Right renal cortex interstitium (tissue), 3 donors: ENCODE measurements at regions not wholly inside any gene's neighbourhood (a gene's known extent, or its start where the extent isn't known, plus 50 kb on each side); places are given as distances from the start of the nearest gene placed in this dataset.

Source experiments
- DNase-seq, 3 donors: peaks; one replicate each; pipeline ENCODE4 v3.0.0-alpha.2; 2013; ENCODE audit warnings: low read depth in 3 of 3, low spot score in 2 of 3

DNA sequence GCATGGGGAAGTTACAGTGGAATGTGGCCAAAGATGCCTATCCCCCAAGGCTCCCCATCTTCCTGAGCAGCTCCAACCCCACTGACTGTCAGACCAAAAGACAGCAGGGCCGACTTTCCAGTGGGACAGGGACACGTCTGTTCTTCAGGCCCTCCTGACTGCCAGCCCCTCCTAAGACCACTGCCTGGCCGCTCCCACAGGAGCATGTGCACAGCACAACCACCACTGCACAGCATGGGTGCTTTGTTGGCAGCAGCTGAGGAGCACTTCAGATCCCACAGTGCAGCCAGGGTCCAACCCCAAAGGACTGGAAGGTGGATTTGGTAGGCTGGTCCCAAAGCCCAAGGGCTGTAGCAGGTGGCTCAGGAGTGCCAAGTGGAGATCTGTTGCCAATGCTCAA, 648.3 kb upstream of the BRINP3 start:
- no peak for DNase-seq

DNA sequence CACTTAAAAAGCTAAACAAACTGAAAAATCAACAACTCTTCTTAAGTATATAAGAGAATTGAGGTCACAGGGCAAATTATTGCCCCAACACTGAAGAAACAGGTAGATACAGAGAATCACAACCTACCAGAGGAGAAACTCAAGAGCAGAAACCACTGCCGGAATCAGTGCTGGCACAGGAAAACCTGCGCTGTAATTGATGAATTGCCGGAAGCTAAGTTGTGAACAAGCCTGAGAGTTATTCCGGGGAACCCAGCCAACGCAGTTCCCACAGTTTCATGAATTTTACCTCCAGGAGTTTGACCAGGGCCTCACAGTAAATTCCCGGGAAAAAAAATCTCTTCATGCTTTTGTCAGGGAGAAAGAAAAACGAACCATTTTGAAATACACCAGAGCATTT, 657.1 kb upstream of the BRINP3 start:
- DNase-seq = no peak

DNA sequence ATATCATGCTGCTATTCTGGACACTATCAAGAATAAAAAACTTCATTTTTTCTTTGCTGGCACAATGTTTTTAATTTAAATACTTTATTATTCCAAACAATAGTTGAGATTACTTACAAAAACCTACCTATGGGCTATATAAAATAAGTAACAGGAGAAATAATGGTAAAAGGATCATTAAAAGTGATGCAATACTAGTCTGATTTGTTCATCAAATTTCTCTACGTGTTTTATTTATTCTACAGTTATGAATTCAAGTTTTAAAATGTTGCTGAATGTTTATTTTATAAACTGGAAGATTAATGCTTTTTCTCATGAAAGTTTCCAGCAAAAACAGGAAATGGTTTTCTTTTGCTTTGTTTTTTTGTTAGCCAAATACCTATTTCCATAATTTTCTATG, 662.4 kb upstream of the BRINP3 start:
- DNase-seq = no peak

DNA sequence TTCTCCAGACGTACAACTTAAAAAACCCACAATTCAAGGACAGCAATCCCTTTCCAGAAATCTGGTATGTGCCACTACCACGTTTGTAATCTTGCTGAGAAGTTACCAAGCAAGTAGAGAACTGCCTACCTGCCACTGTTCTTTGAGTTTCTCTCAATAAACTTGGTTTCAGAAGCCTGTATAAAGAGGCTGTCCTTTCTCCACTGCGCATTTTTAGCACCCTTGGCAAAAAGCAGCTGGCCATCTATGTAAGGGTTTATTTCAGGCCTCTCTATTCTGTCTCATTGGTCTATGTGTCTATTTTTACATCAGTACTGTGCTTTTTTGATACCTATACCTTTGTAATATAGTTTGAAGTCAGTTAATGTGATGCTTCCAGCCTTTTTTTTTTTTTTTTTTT, 665.1 kb upstream of the BRINP3 start:
- no peak for DNase-seq

DNA sequence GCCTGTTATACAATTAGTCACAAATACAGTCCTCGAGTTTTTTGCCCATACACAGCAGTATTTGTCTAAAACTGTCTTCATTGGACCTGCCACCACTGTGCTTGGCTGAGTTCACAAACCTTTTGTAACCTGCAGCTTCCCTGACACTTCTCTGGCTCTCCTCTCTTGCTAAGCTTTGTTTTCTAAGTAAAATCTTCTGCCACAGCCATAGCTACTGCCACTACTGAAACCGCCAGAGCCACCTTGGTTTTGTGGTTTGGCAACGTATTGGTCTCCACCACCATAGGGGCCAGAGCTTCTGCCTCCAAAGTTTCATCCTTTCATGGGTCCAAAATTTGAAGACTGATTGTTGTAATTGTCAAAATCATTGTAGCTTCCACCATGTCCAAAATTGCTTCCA, 668.2 kb upstream of the BRINP3 start:
- no peak for DNase-seq

DNA sequence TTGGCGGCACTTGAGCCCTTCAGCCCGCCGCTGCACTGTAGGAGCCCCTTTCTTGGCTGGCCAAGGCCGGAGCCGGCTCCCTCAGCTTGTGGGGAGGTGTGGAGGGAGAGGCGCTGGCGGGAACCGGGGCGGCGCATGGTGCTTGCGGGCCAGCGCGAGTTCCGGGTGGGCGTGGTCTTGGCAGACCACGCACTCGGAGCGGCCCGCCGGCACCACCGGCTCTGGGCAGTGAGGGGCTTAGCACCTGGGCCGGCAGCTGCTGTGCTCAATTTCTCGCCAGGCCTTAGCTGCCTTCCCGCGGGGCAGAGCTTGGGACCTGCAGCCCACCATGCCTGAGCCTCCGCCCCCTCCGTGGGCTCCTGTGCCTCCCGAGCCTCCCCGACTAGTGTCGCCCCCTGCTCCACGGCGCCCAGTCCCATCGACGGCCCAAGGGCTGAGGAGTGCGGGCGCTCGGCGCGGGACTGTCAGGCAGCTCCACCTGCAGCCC, 673.7 kb upstream of the BRINP3 start:
- no peak for DNase-seq

DNA sequence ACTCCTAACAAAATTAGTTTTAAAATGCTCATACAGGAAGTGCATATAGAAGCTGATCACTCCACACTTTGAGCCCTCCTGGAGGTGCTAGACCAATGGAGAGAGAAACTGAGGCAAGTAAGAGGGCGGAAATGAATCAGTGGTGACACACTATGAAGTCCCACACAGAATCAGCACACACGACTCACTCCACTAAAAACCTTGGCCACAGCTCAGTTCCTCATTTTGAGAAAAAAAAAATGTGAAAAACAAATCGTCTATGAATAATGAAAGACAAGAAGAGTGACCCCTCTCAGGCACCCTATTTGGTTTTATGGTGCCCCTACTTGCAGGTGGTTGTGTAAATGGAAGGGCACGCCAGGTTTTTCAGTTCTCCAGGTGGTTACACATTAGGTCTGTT, 675.1 kb upstream of the BRINP3 start:
- DNase-seq = no peak

DNA sequence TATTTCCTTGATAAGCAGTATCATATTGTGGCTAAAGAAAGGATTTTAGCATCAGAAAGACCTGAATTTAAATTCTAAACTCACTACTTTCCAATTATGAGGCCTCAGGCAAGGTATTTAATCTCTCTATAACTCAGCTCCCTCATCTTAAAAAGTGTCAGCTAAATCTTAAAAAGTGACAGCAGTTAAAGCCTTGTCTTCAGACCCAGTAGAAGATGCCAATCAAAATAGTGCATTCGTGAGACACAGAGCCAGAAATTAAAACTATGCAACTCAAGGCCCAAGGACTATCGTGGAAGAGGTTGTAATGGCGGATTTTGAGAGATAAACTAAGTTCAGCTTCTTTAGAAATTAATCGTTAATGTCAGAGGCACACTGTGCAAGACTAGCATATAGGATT, 677.5 kb upstream of the BRINP3 start:
- no peak for DNase-seq

DNA sequence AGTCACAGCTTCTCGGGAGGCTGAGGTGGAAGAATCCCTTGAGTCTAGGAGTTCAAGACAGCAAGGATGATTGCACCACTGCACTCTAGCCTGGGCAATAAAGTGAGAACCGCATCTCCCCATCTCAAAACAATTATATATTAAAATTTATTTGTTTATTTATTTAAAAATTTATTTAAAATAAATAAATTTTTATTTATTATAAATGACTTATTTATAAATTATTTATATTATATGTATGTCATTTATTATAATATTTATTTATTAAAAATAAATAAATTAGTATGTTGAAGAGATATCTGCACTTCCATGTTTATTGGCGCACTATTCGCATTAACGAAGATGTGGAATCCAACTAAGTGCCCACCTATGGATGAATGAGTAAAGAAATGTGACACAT, 683.2 kb upstream of the BRINP3 start:
- no peak for DNase-seq

DNA sequence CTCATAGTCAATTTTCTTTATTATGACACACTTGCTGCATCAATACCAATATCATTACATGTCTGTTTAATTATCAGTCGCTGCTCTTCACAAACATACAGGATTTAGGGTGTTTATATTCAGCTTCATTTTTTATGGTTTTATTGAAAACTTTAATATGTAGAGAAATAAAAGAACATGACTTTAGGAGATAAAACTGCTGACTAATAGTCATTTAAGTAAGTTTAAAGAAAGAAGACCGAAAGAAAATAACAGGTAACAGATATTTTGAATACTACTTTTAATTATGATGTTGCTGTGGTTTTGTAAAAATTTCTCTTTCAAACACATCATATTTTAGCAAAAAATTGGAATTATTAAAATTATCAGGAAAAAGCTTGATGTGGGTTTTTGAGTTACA, 685.1 kb upstream of the BRINP3 start:
- DNase-seq = no peak

DNA sequence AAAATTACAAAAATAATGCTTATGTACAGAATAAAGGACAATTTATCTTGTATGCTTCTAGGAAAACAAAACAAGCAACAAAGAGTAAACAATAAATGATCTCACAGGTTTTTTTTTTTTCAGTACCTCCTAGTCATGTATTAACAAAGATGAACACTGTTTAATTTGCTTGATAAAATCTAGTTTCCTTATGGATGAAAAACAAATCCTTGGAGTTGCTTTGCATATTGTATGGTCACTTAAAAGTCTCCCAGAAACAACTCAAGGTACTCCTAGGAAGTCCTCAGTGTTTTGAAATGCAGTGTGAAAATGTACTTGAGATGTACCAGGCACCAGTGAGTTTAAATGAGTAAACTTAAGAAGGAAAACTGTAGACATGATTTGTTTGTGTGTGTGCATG, 686.0 kb upstream of the BRINP3 start:
- no peak for DNase-seq

DNA sequence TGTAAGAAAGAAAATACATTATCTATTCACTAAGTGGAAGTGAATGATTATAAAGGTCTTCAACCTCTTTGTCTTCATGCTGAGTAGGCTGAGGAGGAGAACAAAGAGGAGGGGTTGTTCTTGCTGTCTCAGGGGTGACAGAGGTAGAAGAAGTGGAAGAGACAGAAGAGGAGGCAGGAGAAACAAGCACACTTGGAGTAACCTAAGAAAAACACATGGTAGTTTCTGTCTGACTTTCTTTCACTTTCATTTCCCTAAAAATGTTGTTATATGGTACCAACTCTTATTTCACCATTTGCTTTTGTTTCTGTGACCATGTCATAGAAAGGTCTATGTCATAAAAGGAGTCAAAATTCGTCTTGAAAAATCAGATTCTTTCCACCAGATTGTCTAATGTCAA, 696.6 kb upstream of the BRINP3 start:
- DNase-seq = no peak

DNA sequence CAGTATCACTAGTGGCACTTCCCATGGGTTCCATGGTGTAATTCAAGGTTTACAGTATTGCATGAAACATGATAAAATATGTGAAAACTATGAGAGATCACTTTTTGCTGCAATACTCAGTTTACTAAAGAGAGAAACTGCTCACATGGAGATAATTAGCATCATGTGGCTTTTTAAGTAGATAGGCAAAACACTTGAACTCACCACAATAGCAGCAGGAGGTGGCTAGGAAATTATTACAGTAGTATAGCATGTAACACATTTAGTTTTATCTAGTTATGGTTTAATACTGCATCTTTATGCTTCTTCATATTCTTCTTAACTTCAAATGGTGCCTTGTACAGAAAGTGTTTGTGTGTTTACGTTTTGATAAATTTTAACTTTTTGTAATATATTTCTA, 698.5 kb upstream of the BRINP3 start:
- DNase-seq = no peak

DNA sequence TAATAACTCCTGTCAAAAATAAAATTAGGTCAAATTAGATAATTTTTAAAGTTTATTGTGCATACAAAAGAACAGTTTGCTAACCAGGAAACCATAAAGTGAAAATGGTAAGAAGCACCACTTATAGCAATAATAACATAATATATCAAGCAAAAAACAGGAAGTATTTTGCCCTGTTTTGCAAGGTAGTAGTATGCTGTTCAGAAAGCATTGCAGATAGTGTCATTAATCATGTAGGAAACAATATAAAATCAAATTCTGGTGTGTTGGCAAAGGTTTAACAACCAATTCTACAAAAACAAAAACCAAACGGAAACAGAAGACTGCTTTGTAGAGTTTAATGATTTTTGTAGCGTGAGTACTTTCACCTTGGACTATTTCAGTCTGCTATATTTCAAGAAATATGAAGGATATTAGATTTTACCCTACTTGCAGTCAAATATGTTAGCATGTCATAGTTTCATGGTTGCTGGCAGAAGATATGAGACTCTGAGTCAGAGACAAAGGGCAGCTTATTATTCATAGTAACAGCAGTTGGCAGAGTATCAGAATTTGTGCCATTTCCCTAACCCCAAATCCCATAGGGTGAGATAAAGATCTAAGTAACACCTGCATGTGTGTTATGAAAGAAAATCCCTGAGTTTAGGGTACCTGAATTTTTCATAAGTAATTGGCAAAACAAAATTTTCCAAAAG, 729.0 kb upstream of the BRINP3 start:
- DNase-seq = no peak

DNA sequence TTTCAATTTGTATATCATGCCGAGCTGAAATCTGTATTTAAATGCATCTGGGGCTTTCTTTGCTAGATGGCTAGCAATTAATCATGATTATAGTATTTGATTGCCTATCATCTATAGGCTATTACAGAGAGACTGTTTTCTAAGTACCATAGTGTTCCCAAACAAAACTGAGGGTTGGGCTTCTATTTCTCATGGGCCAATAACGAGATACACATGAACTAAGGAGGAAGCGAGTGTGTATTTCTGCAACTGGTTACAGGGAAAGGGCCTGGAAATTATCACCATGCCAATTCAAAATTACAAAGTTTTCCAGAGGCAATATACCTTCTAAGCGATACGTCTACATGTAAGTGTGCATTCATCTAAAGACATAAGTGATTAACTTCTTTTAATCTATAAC, 744.5 kb upstream of the BRINP3 start:
- no peak for DNase-seq

DNA sequence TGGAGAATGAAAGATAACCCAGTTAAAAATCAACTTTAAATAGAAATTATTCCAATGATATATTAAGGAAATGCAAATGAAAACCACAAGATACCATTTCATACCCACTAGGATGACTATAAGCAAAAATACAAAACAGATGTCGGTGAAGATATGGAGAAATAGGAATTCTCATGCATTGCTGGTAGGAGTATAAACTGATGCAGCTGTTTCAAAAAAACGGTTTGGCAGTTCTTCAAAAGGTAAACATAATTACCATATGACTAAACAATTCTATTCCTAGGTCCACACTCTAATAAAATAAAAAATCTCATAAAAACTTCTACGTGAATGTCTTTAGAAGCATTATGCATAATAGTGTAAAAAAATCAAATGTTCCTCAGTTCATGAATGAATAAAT, 763.3 kb upstream of the BRINP3 start:
- no peak for DNase-seq

DNA sequence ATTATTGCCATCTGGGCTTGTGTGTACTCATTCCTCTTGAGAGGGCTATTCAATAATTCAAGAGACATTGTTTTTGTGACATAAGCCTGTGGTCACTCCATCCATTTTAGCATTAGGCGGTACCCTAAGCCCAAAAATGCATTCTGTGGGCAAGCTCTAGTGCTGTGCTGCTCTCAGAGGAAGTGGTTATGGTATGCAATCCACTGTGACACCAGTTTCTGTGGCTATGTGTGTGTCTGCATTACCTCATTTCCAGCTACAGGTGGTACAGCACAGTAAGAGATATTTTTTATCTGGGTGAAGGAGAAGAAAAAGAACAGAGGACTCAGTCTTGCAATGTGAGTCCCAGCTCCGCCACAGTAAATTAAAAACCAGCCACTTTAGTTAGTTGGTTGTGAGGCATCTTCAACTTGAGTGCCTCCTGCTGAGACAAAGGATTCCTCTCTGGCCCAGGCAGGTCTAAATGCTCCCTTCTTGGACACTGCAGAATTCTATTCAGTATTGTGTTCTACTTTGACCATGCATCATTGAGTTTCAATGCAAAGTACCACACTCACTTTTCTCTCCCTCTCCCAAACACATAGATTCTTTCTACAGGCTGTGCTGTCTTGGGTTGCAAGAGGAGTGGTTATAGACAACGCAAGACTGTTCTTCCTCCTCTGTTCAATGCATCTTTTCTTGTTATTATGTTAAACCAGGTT, 777.8 kb upstream of the BRINP3 start:
- DNase-seq = no peak

DNA sequence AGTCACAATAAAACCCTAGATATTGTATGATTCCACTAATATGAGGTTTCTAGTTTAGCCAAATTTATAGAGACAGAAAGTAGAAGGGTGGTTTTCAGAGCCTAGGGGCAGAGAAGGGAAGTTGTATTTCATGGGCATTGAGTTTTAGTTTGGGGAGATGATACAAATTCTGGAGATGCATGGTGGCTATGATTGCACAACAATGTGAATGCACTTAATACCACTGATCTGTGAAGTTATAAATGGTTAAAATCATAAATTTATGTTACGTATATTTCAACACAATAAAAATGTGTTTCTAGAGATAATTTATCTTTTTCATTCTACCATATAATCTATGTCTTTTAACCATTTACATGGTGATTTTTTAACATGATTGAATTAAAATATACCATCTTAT, 779.3 kb upstream of the BRINP3 start:
- DNase-seq = no peak

DNA sequence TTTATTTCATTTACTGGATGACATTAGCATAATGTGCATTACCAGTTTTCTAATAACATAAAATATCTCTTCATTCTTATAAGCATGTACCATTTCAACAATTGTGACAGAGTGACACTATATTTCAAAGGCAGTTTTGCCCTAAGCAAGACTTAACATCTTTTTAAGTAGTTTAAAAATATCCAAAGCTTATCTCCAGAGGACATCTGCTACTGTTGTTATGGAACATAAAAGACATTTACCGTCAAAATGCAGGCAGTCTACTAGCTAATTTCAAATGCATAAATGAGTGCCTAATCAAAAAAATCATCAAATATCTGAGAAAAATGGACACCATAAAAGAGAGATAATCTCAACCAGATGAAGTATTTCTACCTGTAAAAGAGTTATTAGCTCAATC, 782.4 kb upstream of the BRINP3 start:
- no peak for DNase-seq

DNA sequence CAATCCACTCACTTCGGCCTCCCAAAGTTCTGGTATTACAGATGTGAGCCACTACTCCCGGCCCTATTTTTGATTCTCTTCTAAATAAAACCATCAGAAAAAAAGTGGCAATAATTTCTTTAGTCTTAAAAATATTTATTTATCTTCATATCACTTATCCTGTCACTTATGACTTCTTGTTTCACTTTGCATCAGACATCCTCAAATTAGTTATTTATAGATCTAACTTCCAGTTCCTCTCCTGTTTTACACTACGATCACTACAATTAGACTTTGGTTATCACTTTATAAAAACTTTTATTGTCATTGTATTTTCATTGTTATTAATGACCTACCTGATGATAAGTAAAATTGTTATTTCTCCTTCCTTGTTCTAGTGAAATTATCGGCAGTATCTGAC, 783.4 kb upstream of the BRINP3 start:
- no peak for DNase-seq

DNA sequence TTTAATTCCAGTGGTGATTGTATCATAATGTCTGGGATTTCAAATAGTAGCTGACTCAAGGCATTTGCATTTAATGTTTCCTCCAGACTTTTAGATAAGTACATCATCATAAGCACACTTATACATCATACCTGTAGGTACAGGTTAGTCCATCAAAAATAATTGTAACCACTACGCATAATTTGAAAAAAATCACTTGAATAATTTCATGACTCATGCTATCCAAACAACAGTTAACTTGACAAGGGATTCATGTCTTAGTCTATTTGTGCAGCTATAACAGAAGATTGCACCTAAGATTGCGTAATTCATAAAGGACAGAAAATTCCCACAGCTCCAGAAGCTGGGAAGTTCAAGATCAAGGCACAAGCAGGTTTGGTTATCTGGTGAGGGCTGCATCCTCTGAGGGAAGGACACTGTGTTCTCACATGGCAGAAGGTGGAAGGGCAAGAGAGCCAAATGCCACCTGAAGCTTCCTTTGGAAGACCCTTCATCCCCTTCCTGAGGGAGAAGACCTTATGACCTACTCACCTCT, 801.7 kb upstream of the BRINP3 start:
- DNase-seq = no peak

DNA sequence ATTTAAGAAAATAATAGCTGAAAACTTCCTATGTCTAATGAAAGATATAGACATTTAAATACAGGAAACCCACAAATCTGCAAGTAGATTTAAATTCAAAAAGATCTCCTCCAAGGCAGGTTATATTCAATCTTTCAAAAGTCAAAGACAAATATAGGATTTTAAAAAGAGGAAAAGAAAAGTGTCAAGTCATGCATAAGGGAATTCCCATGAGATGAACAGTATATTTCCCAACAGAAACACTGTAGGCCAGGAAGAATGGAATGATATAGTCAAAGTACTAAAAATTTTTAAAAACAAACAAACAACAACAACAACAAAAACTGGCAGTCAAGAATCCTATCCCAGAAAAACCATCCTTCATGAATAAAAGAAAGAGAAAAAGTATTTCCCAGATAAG, 806.5 kb upstream of the BRINP3 start:
- DNase-seq = no peak
